ENCODE measurements at regions not wholly inside any gene's neighbourhood (a gene's known extent, or its start where the extent isn't known, plus 50 kb on each side); places are given as distances from the start of the nearest gene placed in this dataset.
"Not testable (repeated sequence)": the region's sequence is repeated elsewhere in the genome, so short reads cannot be mapped to it uniquely, and the experiment has no call there.

DNA sequence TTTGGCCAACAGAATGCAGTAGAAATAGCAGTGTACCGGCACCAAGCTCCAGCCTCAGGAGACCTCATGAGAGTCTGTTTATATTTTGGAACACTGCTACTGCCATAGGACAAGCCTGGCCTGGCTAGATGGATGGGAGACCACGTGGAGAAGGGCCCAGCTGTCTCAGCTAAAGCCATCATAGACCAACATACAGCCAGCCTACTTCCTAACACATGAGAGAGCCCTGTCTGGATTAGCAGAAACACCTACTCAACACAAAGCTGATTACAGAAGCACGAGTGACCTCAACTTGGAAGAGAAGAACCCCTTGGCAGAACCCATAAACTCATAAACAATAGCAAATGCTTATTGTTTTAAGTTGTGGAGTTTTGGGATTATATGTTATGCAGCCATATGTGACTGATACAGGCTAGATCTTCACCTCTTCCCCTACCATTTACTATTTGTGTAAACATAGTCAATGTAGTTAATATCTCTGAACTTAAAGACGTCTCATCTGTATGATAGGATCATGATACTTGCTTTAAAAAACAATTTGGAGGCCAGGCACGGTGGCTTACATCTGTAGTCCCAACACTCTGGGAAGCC, 199.4 kb upstream of the ZNF217 start:
- no peak for DNase-seq

DNA sequence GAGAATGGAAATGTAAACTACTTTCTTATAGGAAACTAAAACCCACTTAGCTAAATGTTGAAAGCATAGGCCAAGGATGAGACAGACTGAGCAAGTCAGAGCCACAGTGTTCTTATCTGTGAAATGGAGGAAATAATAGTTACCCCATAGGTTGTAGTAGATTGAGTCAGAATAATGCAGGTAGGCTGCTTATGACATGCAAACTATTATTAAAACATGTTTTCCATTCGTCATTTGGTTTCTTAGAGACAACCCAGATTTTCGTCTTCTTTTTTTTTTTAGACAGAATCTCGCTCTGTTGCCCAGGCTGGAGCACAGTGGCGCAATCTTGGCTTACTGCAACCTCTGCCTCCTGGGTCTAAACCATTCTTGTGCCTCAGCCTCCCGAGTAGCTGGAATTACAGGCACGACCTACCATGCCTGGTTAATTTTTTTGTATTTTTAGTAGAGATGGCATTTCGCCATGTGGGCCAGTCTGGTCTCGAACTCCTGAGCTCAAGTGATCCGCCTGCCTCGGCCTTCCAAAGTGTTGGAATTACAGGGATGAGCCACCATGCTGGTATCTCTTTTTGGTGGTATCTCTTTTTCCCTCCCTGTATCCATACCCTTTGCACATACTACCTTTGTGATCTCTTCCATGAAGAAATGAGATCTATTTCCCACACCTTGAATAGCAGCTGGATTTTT, 196.5 kb upstream of the ZNF217 start:
- DNase-seq: no peak

- DNase-seq: no peak
Measured at GRCh38 chr20:53788253-53789022, 194.8 kb upstream of the ZNF217 start.

DNA sequence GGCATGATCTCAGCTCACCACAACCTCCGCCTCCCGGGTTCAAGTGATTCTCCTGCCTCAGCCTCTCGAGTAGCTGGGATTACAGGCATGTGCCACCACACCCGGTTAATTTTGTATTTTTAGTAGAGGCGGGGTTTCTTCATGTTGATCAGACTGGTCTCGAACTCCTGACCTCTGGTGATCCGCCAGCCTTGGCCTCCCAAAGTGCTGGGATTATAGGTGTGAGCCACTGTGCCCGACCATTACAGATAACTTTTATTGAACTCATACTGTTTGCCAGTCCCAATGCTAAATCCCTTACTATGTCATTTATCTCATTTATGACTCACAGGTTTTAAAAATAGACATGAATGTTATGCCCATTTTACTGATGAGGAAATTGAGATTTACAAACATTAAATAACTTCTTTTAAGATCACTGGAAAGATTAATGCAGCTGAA, 193.9 kb upstream of the ZNF217 start:
- not testable (repeated sequence) for DNase-seq

DNA sequence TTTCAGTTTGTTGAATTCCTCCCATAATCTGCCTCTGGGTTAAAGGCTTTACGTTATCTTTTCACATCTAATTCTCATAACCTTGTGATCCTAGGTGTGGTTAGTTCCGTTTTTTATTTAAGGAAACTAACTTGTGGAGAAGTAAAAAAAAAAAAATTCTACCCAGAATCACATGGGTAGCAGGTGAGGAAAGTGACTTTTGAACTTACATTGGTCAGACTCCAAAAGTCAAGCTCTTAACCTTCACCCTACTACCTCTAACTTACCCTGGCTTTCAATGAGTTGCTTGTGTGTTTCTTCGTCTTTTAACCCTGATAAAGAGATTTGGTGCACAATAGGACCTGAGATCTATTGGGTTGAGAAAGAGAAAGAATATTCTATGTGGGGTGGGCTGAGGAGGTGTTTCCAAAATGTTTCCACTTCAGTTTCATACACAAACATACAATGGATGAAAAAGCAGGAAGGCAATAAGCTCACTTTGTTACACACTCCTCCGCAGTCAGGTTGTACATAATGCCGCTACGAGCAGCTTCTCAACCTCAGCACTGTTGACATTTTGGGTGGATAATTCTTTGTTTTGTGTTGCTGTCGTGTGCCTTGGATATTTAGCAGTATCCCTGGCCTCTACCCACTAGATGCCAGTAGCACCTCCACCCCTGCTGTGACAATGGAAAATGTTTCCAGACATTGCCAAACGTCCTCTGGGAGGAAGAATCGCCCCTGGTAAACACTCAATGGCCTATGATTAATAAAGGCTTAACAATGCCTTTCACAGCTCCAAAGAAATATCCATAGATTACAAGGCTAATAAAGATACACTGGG, 193.0 kb upstream of the ZNF217 start:
- DNase-seq: no peak

- no peak for DNase-seq
Measured at GRCh38 chr20:53786071-53786444, 192.4 kb upstream of the ZNF217 start.

DNA sequence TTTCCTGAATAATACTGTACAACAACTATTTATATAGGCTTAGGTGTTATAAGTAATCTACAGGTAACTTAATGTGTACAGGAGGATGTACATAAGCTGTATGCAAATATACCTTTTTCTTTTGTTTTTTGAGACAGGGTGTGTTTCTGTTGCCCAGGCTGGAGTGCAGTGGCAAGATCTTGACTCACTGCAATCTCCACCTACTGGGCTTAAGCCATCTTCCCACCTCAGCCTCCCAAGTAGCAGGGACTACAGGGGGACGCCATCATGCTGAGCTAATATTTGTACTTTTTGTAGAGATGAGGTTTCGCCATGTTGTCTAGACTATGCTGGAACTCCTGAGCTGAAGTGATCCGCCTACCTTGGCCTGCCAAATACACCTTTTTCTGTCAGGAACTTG, 191.7 kb upstream of the ZNF217 start:
- DNase-seq: no peak

GRCh38 chr20:53783768-53784167, 190.1 kb upstream of the ZNF217 start:
- no peak for DNase-seq

DNA sequence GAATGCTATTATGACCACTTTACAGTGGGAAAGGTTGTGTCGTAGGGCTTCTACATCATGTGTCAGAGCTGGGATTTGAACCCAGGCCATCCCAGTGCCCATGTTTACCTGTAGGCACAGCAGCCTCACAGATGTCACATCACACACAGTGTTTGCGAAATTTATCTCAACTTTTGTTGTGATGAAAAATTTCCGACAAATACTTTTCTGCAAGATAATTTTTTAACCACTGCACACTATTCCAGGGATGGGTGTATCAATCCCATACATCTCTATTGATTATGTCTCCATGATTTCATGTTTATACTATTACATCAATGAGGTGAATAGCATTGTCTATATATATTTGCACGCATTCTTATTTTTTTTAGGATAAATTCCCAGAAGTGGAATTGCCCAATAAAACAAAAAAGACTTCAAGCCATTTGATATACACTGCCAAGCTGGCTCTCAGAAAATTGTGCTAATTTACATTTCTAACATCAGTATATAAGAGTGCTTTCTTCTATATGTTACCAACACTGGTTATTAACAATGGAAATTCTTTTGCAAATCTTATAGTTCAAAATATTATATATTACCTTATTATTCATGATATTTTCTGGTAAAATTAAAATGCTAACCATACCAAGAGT, 189.1 kb upstream of the ZNF217 start:
- DNase-seq: no peak

- peak; percentile 33 to 53 for DNase-seq
Measured at GRCh38 chr20:53779822-53780221, 186.2 kb upstream of the ZNF217 start.

GRCh38 chr20:53778736-53779135, 185.1 kb upstream of the ZNF217 start:
- no peak for DNase-seq

GRCh38 chr20:53778041-53778516, 184.4 kb upstream of the ZNF217 start:
- DNase-seq: no peak

GRCh38 chr20:53777402-53777801, 183.8 kb upstream of the ZNF217 start:
- DNase-seq: not testable (repeated sequence)

DNA sequence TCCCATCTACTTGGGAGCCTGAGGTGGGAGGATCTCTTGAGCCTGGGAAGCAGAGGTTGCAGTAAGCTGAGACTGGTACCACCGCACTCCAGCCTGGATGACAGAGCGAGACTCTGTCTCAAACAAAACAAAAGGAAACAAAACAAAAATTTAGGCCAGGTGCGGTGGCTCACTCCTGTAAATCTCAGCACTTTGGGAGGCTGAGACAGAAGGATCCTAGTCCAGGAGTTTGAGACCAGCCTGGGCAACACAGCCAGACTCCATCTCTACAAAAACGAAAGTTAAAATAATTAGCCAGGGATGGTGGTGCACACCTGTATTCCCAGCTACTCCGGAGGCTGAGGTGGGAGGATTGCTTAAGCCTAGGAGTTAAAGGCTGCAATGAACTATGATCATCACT, 183.2 kb upstream of the ZNF217 start:
- DNase-seq: no peak

- DNase-seq: no peak
Measured at GRCh38 chr20:53774461-53775203, 181.0 kb upstream of the ZNF217 start.

DNA sequence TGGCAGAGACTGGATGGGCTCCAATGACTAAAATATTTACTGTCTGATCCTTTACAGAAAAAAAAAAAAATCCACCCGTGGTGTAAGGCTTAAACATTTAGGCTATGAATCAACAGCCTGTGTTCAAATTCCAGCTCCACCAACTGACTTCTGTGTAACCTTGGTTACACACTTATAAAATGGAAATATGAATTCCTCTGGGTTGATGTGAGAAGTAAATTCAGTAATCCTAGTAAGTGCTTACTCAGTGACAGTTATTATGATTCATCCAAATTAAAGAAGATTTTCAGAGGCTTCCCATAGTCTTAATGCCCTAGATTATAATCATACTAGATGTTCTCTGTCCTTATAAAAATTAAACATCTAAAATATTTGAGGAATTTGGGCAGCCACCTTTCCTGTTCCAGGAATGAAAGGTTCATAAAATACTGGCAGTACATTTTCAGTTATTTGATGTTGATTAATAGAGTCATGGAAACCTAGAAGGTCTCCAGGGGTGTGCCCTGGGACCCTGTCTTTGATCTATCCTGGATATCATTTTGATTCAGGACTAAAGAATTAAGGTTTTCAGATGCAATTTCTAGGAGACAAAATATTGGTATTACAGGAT, 180.3 kb upstream of the ZNF217 start:
- DNase-seq: no peak

- DNase-seq: not testable (repeated sequence)
Measured at GRCh38 chr20:53773066-53773791, 179.6 kb upstream of the ZNF217 start.

GRCh38 chr20:53769041-53769440, 175.4 kb upstream of the ZNF217 start:
- no peak for DNase-seq

DNA sequence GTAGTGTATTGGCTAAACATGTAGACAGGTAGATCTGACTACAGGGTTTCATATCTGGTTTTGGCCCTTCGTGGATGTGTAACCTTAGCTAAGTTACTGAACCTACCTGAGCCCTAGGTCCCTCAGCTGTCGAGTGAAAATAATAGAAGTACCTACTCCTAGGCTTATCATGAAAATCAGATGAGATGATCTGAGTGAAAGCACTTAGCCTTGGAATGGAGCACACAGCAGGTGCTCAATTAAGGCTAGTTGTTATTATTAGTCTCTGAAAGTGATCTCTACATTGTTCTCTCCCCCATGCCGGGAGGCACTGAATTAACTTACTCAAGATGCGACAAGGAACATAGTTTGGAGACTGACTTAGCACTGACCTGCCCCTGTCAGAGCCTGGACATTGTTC, 174.7 kb upstream of the ZNF217 start:
- DNase-seq: no peak

DNA sequence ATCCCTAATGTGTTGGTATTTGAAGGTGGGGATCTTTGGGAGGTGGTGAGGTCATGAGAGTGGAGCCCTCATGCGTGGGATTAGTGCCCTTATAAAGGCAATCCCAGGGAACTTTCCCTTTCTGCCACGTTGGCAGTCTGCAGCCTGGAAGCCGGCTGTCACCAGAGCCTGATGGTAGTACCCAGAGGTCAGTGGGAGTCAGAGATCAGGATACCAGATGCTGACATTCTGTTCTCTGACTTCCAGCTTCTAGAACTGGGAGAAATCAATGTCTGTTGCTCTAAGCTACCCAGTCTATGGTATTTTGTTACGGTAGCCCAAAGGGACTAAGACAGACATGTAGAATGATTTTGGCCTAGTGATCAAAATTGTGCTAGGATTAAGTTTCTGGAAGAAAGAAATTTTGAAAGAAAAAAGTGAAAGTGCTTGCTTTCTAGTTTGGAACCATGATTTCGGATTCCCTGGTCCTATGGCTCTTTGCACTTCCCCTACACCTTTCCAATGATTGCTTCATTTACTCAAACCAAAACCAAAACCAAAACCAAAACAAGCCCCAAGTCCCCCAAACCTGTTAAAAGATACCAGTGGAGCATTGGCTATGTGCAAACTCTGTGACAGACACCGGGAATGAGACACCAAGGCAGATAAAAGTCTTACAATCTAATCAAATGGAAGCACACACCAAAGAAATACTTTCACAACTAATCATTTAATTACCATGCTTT, 173.7 kb upstream of the ZNF217 start:
- DNase-seq: no peak
